ENCODE measurements at regions not wholly inside any gene's neighbourhood (a gene's known extent, or its start where the extent isn't known, plus 50 kb on each side); places are given as distances from the start of the nearest gene placed in this dataset.

GRCh38 chr4:187433141-187433540 is 562.4 kb upstream of the ZFP42 start:
- TF ChIP-seq CTCF (IDR thresholded peaks at IDR 0.05; ENCODE audit: extremely low read depth, insufficient read depth, missing control alignments): no peak
- DNase-seq (ENCODE audit: low spot score): no peak
- in situ Hi-C loops (cut with MboI; ENCODE audit: low pct_unique_long_range_greater_than_20kb, low sequenced_read_pairs, unreplicated experiment): no loop called here

GRCh38 chr4:187436251-187436650 is 559.3 kb upstream of the ZFP42 start:
- no peak for DNase-seq (ENCODE audit: low spot score)
- no peak for TF ChIP-seq CTCF (IDR thresholded peaks at IDR 0.05; ENCODE audit: extremely low read depth, insufficient read depth, missing control alignments)
- in situ Hi-C loops (cut with MboI; ENCODE audit: low pct_unique_long_range_greater_than_20kb, low sequenced_read_pairs, unreplicated experiment): no loop called here

- no peak for TF ChIP-seq CTCF (IDR thresholded peaks at IDR 0.05; ENCODE audit: extremely low read depth, insufficient read depth, missing control alignments)
- in situ Hi-C loops (cut with MboI; ENCODE audit: low pct_unique_long_range_greater_than_20kb, low sequenced_read_pairs, unreplicated experiment): no loop called here
- no peak for DNase-seq (ENCODE audit: low spot score)
These were observed 551.5 kb upstream of the ZFP42 start for GRCh38 chr4:187444061-187444460.

- no peak for DNase-seq (ENCODE audit: low spot score)
- in situ Hi-C loops (cut with MboI; ENCODE audit: low pct_unique_long_range_greater_than_20kb, low sequenced_read_pairs, unreplicated experiment): no loop called here
These were observed 545.9 kb upstream of the ZFP42 start for GRCh38 chr4:187449702-187450101.

GRCh38 chr4:187451776-187452175 is 543.8 kb upstream of the ZFP42 start:
- DNase-seq (ENCODE audit: low spot score): no peak
- in situ Hi-C loops (cut with MboI; ENCODE audit: low pct_unique_long_range_greater_than_20kb, low sequenced_read_pairs, unreplicated experiment): no loop called here
- no peak for TF ChIP-seq CTCF (IDR thresholded peaks at IDR 0.05; ENCODE audit: extremely low read depth, insufficient read depth, missing control alignments)

More at GRCh38 chr4:187449702-187450101, 545.9 kb upstream of the ZFP42 start:
- no peak for TF ChIP-seq CTCF (IDR thresholded peaks at IDR 0.05; ENCODE audit: extremely low read depth, insufficient read depth, missing control alignments)

GRCh38 chr4:187460016-187460415 is 535.6 kb upstream of the ZFP42 start:
- in situ Hi-C loops (cut with MboI; ENCODE audit: low pct_unique_long_range_greater_than_20kb, low sequenced_read_pairs, unreplicated experiment): no loop called here
- no peak for TF ChIP-seq CTCF (IDR thresholded peaks at IDR 0.05; ENCODE audit: extremely low read depth, insufficient read depth, missing control alignments)
- no peak for DNase-seq (ENCODE audit: low spot score)

GRCh38 chr4:187464573-187464972 is 531.0 kb upstream of the ZFP42 start:
- DNase-seq (ENCODE audit: low spot score): no peak

More at GRCh38 chr4:187464573-187464972, 531.0 kb upstream of the ZFP42 start:
- in situ Hi-C loops (cut with MboI; ENCODE audit: low pct_unique_long_range_greater_than_20kb, low sequenced_read_pairs, unreplicated experiment): no loop called here
- TF ChIP-seq CTCF (IDR thresholded peaks at IDR 0.05; ENCODE audit: extremely low read depth, insufficient read depth, missing control alignments): no peak

Measured in GM13977 (cell line).